SU-DHL-6 (cell line): ENCODE measurements at regions not wholly inside any gene's neighbourhood (a gene's known extent, or its start where the extent isn't known, plus 50 kb on each side); places are given as distances from the start of the nearest gene placed in this dataset.

ENCODE experiments used
- CTCF ChIP-seq: fragments of 200-600 bp; sonication (generic); IDR thresholded peaks from one replicate; pipeline ENCODE4 v1.5.1; 2017; ENCODE audit warnings: antibody characterized with exemption, mild to moderate bottlenecking, low read length, moderate library complexity; ENCODE audit not compliant: insufficient read depth, poor library complexity, severe bottlenecking
- EZH2phosphoT487 ChIP-seq: fragments of 200-600 bp; sonication (generic), shearing (Covaris generic); conservative IDR thresholded peaks from 2 replicates; pipeline ENCODE4 v1.6.1; 2018; ENCODE audit warnings: mild to moderate bottlenecking, antibody characterized with exemption, low read length, moderate library complexity, mixed read lengths

- TF ChIP-seq CTCF: no peak
- no peak for TF ChIP-seq EZH2phosphoT487
Measured at GRCh38 chr5:68886814-68887213, 207.0 kb upstream of the SLC30A5 start.
